ENCODE measurements at regions not wholly inside any gene's neighbourhood (a gene's known extent, or its start where the extent isn't known, plus 50 kb on each side); places are given as distances from the start of the nearest gene placed in this dataset.
"Not testable (repeated sequence)": the region's sequence is repeated elsewhere in the genome, so short reads cannot be mapped to it uniquely, and the experiment has no call there.

DNA sequence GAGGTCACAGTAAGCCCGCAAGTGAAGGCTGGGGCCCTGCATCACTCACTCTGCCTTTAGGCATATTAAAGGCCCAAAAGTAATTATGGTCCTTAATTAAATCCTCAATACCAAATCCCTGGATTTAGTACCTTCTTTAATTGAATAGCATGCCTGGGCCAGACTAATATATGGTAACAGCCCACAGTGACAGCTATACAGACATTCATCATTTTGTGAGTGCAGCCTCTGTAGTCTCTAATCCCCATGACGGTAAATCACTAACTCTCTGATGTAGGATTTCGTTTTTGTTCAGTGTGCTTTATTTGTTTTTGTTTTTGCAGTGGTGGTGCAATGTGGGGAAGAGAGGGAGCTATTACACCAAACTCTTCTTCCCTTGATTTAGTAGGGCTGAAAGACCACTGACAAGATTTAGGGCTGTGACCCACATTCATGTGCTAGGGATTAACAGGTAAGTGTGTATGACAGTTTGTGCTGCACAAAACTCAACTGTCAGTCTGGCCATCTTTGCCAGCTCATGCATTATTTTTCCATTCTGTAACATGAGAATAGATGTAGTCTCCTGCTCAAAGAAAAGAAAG lies 60.6 kb upstream of the SLC39A8 start:
- intact Hi-C loops (cut with DNase I), result no loop called here
- Histone ChIP-seq H3K4me3 (no peak overlapping the region), H3K27me3 (no peaks in the 10 kb centered on the region), H3K9me3 (no peaks in the 10 kb centered on the region), H3K4me1 (no peaks in the 10 kb centered on the region), H3K27ac (no peak overlapping the region), H3K36me3 (no peaks in the 10 kb centered on the region)
- no peak for TF ChIP-seq CTCF (IDR thresholded peaks at IDR 0.05)
- ATAC-seq (no peak), DNase-seq (no peak)

DNA sequence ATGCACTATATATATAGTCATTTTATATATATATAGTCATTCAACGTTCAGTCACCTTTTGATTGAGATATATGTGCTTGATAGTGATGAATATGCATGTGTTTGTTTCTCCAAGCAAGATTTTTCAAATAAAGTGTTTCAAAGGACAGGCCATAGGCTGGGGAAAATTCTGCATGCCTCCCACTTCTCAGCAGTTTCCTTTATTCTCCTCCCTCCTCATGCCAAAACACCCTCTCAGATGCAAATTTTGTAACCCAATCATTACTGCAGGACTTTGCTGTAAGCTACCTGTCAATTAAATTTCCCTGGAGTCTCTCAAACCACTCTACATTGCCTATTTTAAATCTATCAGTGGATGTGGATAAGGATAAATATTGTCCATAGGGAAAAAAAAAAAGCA lies 65.6 kb upstream of the SLC39A8 start:
- H3K27me3 ChIP-seq; H3K36me3 ChIP-seq; H3K4me1 ChIP-seq; DNase-seq; intact Hi-C loops (cut with DNase I); H3K27ac ChIP-seq; H3K4me3 ChIP-seq; H3K9me3 ChIP-seq; ATAC-seq: not testable (repeated sequence)

DNA sequence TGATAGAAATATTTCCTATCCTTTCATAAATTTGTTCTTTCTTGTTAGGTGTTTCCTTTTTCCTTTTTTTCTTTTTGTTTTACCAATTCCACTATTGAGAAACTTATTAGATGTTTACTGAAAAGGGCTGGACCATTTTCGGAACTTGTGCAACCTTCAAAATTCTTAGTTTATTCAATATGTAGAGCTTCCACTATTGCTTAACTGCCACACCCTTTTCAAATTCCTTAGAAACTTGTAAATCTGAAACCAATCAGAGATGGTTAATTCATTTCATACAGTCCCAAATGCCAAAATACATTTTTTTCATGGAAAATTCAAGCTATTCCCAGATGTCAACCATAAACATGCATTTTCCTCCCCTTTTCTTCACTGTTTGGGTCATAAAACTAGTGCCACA lies 66.1 kb upstream of the SLC39A8 start:
- H3K27me3 ChIP-seq, result no peaks in the 10 kb centered on the region
- no peaks in the 10 kb centered on the region for H3K36me3 ChIP-seq
- H3K4me1 ChIP-seq, result peaks cover 3% of the 10 kb centered on the region
- DNase-seq, result no peak
- intact Hi-C loops (cut with DNase I), result no loop called here
- H3K27ac ChIP-seq, result no peak overlapping the region
- no peaks in the 10 kb centered on the region for H3K9me3 ChIP-seq
- TF ChIP-seq CTCF (IDR thresholded peaks at IDR 0.05), result no peak
- ATAC-seq, result no peak
- H3K4me3 ChIP-seq, result no peak overlapping the region

- TF ChIP-seq CTCF (IDR thresholded peaks at IDR 0.05), result no peak
- H3K36me3 ChIP-seq, result no peaks in the 10 kb centered on the region
- no peaks in the 10 kb centered on the region for H3K9me3 ChIP-seq
- H3K27me3 ChIP-seq, result no peaks in the 10 kb centered on the region
- H3K4me3 ChIP-seq, result no peak overlapping the region
- no peak for DNase-seq
- H3K4me1 ChIP-seq, result peaks cover under 1% of the 10 kb centered on the region
- ATAC-seq, result no peak
- no peak overlapping the region for H3K27ac ChIP-seq
- intact Hi-C loops (cut with DNase I), result no loop called here
Observed at GRCh38 chr4:102416765-102417164, 71.5 kb upstream of the SLC39A8 start.

GRCh38 chr4:102420563-102421398 lies 75.5 kb upstream of the SLC39A8 start:
- peak; percentile 23 for TF ChIP-seq CTCF (IDR thresholded peaks at IDR 0.05)
- Histone ChIP-seq H3K36me3 (no peaks in the 10 kb centered on the region), H3K4me1 (no peaks in the 10 kb centered on the region), H3K27ac (no peak overlapping the region), H3K27me3 (no peaks in the 10 kb centered on the region), H3K9me3 (no peaks in the 10 kb centered on the region), H3K4me3 (no peak overlapping the region)
- intact Hi-C loops (cut with DNase I), result no loop called here
- ATAC-seq, result no peak
- no peak for DNase-seq

DNA sequence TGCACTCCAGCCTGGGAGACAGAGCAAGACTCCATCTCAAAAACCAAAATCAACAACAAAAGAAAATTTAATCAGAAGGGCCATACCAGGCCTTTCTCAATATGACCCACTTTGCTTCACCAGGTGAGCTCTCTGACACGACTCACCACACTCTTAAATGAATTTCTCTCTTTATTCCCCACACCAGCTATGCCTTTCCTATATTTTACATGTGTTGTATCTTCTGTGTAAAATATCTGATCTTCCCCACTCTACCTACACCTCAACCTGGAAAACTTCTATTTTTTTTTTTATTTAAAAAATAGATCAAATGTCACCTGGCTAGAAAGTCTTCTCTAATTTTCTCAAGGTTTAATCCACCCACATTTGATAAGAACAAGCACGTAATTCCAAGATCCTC lies 77.6 kb upstream of the SLC39A8 start:
- Histone ChIP-seq H3K27ac (no peak overlapping the region), H3K36me3 (no peaks in the 10 kb centered on the region), H3K9me3 (no peaks in the 10 kb centered on the region), H3K4me3 (no peak overlapping the region), H3K4me1 (no peaks in the 10 kb centered on the region), H3K27me3 (no peaks in the 10 kb centered on the region)
- DNase-seq (no peak), ATAC-seq (no peak)
- intact Hi-C loops (cut with DNase I), result no loop called here
- no peak for TF ChIP-seq CTCF (IDR thresholded peaks at IDR 0.05)

Data from upper lobe of right lung (tissue), 1 donor.